HG02943 (cell line): ENCODE measurements at regions not wholly inside any gene's neighbourhood (a gene's known extent, or its start where the extent isn't known, plus 50 kb on each side); places are given as distances from the start of the nearest gene placed in this dataset.
A peak's percentile ranks its signal among the peaks of the same experiment; 100 is the strongest.

Experiments used
- ATAC-seq: cut with Tn5 transposase; IDR thresholded peaks from one replicate; pipeline ENCODE4 v1.9.1; 2021; ENCODE audit warnings: mild to moderate bottlenecking, low read depth, moderate library complexity; ENCODE audit not compliant: unreplicated experiment

DNA sequence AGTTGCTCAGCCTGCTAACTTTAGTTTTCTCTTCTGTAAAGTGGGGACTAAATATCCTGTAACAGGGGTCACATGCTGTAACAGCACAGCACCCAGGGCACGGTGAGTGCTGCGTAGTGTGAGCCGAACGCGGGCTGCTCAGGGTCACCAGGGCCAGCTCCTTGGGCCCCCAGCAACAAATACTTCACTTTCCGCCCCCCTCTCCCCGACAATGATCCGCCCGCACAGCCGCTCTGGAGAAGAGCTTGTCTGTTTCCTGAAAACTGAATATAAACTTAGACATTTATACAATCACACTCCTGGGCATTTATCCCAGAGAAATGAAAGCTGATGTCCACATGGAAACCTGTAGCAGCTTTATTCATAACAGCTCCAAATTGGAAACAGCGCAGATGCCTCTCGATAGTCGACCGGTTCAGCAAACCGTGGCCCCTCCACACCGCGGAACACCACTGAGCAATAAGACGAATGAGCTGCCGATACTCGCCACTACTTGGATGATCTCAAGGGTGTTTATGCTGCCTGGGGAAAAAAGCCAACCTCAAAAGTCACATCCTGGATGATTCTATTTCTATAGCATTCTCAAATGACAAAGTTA is 267.2 kb downstream of the PARN start:
- no peak for ATAC-seq

DNA sequence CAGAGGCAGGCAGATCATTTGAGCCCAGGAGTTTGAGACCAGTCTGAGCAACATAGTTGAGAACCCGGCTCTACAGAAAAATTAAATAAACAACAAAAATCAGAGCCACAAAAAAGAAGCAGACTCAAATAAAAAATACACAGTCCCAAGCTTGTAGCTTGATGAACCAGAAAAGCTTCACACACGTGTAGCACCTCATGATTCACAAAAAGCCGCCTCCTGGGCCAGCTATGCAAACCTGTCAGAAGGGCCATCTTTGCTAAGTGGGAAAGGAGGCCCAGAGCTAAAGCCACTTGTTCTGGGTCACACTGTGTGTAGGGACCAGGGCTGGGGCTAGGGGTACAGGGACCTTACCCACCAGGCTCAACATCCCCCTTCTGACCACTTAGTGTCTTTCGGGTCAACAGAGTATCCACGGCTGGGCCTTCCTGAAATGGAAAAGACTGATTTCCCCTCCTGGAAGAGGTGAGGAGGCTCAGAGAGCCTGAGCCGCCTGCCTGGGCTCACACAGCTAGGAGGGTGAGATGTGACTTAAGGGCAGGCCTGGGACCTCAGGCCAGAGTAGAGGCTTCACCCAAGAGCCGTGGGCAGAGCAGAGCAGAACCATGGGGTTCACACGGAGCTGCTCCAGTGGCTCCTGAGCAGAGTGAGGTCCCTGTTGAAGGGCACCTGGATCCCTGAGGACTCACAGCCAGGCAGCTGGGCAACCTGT is 269.6 kb downstream of the PARN start:
- no peak for ATAC-seq

GRCh38 chr16:14358697-14359305 is 271.3 kb downstream of the PARN start:
- no peak for ATAC-seq

GRCh38 chr16:14357328-14357727 is 272.7 kb downstream of the PARN start:
- no peak for ATAC-seq

- no peak for ATAC-seq
Measured at GRCh38 chr16:14356064-14356463, 274.0 kb downstream of the PARN start.

DNA sequence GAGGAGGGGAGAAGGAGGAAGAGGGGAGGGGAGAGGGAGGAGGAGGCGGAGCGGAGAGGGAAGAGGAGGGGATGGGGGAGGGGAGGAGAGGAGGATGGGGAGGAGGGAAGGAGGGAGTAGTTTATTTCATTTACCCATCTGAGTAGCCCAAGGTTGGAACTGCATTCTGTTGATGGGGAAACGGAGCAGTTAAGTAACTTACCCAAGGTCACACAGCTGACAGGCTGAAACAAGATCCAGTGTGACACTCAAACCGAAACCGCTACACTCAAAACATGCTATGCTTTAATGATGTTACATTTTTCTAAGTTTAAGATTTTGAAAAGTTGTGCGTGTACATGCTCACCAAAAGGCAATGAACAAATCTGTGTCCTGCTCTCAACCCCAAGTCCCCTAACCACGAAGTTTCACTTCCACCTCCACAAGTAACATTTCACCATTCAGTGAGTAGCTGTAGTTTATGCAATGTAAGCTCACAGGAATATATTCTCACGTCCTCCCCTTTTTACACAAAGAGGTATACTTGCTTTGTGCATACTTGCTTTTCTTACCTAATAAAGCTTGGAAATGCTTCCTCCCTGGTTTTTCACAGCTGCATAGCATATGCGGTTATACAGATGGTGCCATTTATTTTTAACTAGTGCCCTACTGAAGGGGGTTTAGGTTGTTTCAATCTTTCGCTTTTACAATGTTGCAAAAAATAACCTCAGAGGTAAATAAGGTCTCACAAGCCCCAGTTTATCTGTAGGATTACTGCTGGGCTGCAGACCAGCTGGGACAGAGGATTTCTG is 275.3 kb downstream of the PARN start:
- ATAC-seq: peak; percentile 89

- ATAC-seq: no peak
Measured at GRCh38 chr16:14353340-14353739, 276.7 kb downstream of the PARN start.

DNA sequence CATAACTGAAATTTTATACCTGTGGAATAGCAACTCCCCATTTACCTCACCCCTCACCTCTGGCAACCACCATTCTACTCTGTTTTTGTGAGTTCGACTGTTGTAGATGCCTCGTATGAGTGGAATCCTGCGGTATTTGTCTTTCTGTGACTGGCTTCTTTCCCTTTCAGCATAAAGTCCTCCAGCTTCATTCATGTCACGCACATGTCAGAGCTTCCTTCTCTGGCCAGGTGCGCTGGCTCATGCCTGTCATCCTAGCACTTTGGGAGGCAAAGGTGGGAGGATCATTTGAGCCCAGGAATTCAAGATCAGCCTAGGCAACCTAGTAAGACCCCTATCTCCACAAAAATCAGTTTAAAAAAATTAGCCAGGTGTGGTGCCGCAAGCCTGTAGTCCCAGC is 278.4 kb downstream of the PARN start:
- no peak for ATAC-seq

DNA sequence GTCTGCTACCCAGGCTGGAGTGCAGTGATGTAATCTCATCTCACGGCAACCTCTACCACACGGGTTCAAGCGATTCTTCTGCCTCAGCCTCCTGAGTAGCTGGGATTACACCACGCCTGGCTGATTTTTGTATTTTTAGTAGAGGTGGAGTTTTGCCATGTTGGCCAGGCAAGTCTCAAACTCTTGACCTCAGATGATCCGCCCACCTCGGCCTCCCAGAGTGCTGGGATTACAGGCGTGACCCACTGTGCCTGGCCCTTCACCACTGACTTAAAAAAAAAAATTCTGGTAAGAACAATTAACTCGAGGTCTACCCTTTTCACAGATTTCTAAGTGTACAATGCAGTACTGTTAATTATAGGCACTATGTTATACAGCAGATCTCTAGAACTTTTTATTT is 279.4 kb downstream of the PARN start:
- no peak for ATAC-seq

DNA sequence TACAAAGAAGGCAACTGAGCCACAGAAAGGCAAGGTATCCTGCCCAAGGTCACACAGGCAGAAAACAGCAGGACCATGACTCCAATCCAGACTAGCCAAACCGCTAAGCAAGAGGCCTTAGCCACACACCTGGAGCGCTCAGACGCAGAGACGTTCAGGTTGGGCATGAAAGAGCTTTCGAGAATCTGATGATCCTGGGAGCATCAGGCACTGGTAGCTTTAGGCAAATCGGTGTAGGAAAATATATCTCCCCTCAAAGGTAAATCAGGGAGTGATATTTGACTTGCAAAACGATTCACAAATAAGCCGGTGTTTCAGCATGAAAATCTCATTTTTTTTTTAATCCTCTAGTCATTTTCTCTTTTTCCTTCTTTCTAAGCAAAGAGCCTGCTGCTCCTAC is 279.0 kb downstream of the MRTFB start:
- no peak for ATAC-seq

DNA sequence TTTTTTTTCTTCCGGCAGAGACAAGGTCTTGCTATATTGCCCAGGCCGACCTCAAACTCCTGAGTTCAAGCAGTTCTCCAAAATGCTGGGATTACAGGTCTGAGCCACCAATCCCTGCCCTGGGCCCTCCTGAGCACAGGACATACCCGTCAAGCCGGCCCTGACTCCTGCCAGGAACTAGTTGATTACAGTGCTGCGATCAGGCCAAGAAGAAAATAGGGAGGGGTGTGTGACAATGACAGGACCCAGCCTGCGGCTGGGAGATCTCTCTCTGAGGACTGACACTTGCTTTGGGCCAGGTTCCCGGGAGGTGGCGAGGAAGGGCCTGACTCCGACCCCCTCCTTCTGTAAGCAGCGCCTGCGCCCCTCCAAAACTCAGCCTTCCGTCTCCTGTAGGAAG is 276.6 kb downstream of the MRTFB start:
- ATAC-seq: no peak

DNA sequence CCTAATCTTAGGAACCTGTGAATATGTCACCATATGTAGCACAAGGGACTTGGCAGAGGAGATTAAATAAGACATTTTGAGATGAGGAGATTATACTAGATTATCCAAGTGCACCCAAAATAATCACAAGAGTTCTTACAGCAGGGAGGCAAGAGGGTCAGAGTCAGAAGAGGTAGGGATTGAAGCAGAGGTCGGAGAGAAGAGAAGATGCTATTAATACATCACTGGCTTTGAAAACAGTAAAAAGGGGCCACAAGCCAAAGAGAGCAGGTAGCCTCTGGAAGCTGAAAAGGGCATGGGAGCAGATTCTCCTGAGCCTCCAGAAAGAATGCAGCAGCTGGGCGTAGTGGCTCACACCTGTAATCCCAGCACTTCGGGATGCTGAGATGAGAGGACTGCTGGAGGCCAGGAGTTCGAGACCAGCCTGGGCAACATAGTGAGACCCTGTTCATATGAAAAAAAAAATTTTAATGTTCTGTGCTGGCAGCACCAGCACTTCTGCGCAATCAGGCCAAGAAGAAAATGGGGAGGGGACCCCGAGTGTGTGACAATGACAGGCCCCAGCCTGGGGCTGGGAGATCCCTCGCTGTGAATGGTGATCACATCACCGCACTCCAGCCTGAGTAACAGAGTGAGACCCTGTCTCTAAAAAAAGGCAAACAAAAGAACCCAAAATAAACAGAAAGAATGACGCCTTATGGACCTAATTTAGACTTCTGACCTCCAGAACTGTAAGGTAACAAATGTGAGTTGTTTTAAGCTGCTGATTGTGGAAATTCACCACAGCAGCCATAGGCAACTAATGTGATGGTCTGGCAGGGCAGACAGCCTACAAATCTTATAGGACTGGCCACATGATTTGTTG is 275.4 kb downstream of the MRTFB start:
- no peak for ATAC-seq

DNA sequence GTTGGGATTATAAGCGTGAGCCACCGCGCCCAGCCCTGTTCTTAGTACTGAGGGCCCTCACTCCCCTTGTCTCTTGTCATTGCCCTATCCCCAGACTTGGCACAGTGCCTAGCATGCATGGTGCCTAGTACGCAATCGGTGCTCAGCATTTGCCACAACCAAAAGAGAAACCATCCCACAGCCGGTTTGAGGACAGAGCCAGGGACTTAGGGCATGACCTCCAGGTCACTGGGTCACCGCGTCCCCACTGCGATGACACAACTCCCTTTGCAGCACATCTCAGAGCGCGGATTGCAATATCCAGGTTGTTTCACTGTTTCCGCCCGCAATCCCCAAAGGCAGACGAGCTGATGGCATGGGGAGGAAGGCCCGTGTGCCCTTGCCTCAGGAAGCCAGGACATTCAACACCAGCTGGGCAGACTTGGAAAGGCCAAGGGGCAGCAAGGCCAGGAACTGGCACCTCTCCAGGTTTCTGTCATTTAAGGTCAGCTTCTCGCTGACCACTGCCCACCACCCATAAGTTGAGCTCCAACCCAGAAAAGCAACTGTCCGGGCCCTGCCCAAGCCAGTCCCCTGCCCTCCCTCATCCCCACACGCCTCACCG is 274.5 kb downstream of the MRTFB start:
- ATAC-seq: no peak

DNA sequence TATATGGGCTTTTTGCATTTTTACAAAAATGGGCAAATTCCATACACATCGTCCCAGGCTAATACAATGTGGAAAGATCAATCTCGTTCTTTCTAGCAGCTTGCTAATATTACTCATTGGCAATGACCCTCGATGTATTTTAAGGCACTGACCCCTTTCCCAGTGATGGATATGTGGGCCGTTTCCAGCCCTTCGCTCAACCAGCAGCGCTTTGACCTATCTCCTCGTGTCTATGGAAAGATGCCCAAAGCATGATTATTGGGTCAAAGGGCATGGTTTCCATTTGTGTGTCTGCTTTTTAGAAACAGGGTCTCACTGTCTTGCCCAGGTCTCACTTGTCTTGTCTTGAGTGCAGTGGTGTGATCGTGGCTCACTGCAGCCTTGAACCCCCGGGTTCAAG is 273.8 kb downstream of the MRTFB start:
- no peak for ATAC-seq

- no peak for ATAC-seq
Measured at GRCh38 chr16:14344292-14344691, 273.2 kb downstream of the MRTFB start.

- ATAC-seq: no peak
Measured at GRCh38 chr16:14341324-14342225, 270.5 kb downstream of the MRTFB start.

- no peak for ATAC-seq
Measured at GRCh38 chr16:14339694-14340093, 268.6 kb downstream of the MRTFB start.

GRCh38 chr16:14338969-14339368 is 267.9 kb downstream of the MRTFB start:
- ATAC-seq: no peak

DNA sequence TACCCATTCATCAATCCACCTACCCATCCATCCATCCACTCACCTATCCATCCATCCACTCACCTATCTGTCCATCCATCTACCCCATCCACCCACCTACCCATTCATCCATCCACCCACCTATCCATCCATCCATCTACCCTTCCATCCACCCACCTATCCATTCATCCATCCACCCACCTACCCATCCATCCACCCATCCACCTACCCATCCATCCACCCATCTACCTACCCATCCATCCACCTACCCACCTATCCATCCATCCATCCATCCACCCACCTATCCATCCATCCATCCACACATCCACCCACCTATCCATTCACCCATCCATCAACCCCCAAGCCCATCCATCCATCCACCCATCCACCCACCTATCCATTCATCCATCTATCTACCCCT is 267.1 kb downstream of the MRTFB start:
- no peak for ATAC-seq
